ENCODE measurements at regions not wholly inside any gene's neighbourhood (a gene's known extent, or its start where the extent isn't known, plus 50 kb on each side); places are given as distances from the start of the nearest gene placed in this dataset.

- Mint-ChIP-seq H3K27me3 (peaks cover 10% of the 10 kb centered on the region), H3K4me1 (no peaks in the 10 kb centered on the region), H3K4me3 (no peak overlapping the region), H3K9me3 (no peaks in the 10 kb centered on the region), H3K27ac (no peak overlapping the region), H3K36me3 (no peaks in the 10 kb centered on the region)
- ATAC-seq (ENCODE audit: low read depth) (no peak), DNase-seq (no peak)
- POLR2A ChIA-PET = no interaction called here
These were observed 77.5 kb upstream of the ASB18 start for GRCh38 chr2:236341721-236342120.

DNA sequence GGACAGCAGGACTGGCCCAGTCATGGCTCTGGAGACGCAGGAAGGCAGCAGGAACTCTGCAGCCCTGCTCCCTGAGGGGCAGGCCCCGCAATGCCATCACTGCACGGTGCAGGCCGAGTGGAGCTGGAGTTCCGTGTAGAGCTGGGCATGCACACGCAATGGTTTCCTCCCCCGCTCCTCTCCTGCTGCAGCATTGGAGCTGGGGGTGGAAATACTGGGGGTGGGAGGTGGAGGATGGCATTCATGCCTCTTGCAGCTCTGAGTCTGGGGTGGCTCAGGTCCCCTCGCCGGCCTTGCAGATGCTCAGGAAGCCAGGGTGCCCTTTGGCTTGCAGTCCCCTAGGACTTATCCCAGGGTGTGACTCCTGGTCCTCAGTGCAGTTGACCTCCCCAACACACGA is 78.3 kb upstream of the ASB18 start:
- H3K9me3 Mint-ChIP-seq = no peaks in the 10 kb centered on the region
- POLR2A ChIA-PET = no interaction called here
- H3K27ac Mint-ChIP-seq = no peak overlapping the region
- no peaks in the 10 kb centered on the region for H3K36me3 Mint-ChIP-seq
- ATAC-seq (ENCODE audit: low read depth) (no peak), DNase-seq (no peak)
- H3K4me3 Mint-ChIP-seq = no peak overlapping the region
- H3K4me1 Mint-ChIP-seq = no peaks in the 10 kb centered on the region
- H3K27me3 Mint-ChIP-seq = peaks cover 10% of the 10 kb centered on the region

DNA sequence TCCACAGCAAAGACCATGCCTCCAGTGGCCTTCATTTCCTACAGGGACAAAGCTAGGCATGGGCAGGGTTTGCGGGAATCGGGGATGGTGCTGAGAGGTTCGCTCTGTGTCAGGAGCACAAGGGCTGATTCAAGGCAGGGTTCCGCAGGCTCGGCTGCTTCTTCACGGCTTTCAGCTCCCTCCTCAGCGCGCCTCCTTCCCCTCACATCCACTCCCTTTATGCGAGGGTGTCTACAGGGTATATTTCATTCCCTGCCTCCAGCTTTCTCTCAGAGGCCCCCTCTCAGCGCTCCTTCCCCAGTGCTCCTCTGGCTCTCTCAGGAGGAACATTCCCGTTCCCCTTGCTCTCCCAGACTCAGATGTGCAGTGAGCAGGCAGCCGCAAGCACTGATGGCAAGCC is 78.7 kb upstream of the ASB18 start:
- Mint-ChIP-seq H3K27ac (no peak overlapping the region), H3K27me3 (peaks cover 11% of the 10 kb centered on the region), H3K9me3 (no peaks in the 10 kb centered on the region), H3K4me3 (no peak overlapping the region), H3K4me1 (no peaks in the 10 kb centered on the region), H3K36me3 (no peaks in the 10 kb centered on the region)
- DNase-seq (no peak), ATAC-seq (ENCODE audit: low read depth) (no peak)
- POLR2A ChIA-PET = no interaction called here

GRCh38 chr2:236343400-236344161 is 79.4 kb upstream of the ASB18 start:
- no peak for DNase-seq
- Mint-ChIP-seq H3K27me3 (peaks cover 9% of the 10 kb centered on the region), H3K27ac (no peak overlapping the region), H3K9me3 (no peaks in the 10 kb centered on the region), H3K4me3 (no peak overlapping the region), H3K36me3 (no peaks in the 10 kb centered on the region), H3K4me1 (no peaks in the 10 kb centered on the region)
- POLR2A ChIA-PET = no interaction called here
- no peak for ATAC-seq (ENCODE audit: low read depth)

- POLR2A ChIA-PET = no interaction called here
- DNase-seq (no peak), ATAC-seq (ENCODE audit: low read depth) (no peak)
- Mint-ChIP-seq H3K4me3 (no peak overlapping the region), H3K36me3 (no peaks in the 10 kb centered on the region), H3K27me3 (peaks cover 2% of the 10 kb centered on the region), H3K27ac (no peak overlapping the region), H3K4me1 (no peaks in the 10 kb centered on the region), H3K9me3 (no peaks in the 10 kb centered on the region)
These were observed 80.2 kb upstream of the ASB18 start for GRCh38 chr2:236344446-236344845.

DNA sequence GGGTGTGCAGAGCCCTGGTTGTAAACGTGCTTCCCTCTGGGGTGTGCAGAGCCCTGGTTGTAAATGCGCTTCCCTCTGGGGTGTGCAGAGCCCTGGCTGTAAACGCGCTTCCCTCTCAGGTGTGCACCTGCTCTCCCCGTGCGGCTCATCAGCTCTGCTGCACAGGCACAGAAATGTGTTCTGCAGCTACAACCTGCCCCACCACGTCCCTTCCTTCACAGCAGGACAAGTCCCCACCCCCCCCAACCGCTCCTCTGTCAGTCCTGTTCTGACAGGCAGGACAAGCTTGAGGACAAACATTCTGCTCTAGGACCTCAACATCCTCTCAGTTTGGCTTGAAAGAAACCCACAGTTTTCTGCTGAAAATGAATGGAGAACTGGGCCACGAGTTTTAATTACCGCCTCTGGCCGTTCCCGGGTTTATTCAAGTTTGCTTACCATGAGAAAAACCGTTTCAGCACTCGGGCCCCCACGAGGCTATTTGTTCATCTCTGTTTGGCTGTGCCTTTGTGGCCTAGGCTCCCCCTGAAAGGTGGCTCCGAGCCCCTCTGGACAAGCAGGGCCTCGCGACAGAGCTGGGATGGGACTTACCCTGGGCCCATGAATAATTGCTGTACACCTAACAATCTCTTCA is 81.0 kb upstream of the ASB18 start:
- Mint-ChIP-seq H3K4me1 (no peaks in the 10 kb centered on the region), H3K27me3 (peaks cover 2% of the 10 kb centered on the region), H3K9me3 (no peaks in the 10 kb centered on the region), H3K36me3 (no peaks in the 10 kb centered on the region), H3K27ac (no peak overlapping the region), H3K4me3 (no peak overlapping the region)
- DNase-seq (no peak), ATAC-seq (ENCODE audit: low read depth) (no peak)
- POLR2A ChIA-PET = no interaction called here

DNA sequence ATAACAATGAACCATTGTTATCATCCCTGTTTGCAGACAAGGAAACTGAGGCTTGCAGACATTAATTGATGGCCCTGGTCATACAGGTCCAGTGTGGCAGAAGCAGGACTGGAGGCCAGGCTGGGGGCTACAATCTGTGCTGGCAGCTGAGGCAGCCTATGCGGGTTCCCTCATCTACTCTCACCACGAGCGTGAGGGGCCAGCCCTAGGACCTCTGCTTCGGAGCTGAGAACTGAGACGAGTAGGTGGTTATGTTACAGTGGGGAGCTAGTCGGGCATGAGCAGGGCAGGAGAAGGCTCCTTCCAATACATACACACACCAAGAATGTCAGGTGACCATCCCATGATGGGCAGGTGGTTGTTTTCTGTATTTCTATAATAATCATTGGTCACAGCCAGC is 82.2 kb upstream of the ASB18 start:
- DNase-seq = no peak
- H3K36me3 Mint-ChIP-seq = no peaks in the 10 kb centered on the region
- H3K27me3 Mint-ChIP-seq = peaks cover 2% of the 10 kb centered on the region
- no peak overlapping the region for H3K4me3 Mint-ChIP-seq
- ATAC-seq (ENCODE audit: low read depth) = no peak
- no peaks in the 10 kb centered on the region for H3K9me3 Mint-ChIP-seq
- POLR2A ChIA-PET = no interaction called here
- no peaks in the 10 kb centered on the region for H3K4me1 Mint-ChIP-seq
- H3K27ac Mint-ChIP-seq = no peak overlapping the region

DNA sequence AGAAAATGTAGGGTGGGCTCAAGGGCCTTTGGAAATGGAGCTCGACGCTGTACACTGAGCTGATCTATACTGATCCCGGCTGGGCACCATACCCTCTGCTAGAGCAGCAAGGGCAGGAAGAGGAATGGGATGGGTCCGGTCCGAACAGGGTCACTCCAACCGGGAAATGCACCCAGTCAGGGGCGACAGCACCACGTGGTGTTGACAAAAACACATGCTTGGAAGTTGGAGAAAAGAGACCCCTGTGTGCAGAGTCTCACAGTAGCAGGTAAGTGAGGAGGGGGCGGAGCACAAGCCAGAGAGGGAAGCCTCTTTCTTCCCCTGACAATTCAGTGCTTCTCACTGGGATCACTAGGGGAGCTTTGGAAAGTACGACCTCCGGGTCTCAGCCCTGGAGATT is 84.1 kb upstream of the ASB18 start:
- DNase-seq (no peak), ATAC-seq (ENCODE audit: low read depth) (no peak)
- POLR2A ChIA-PET = no interaction called here
- Mint-ChIP-seq H3K27ac (no peak overlapping the region), H3K9me3 (no peaks in the 10 kb centered on the region), H3K4me1 (peaks cover 2% of the 10 kb centered on the region), H3K36me3 (no peaks in the 10 kb centered on the region), H3K27me3 (peaks cover 2% of the 10 kb centered on the region), H3K4me3 (no peak overlapping the region)

DNA sequence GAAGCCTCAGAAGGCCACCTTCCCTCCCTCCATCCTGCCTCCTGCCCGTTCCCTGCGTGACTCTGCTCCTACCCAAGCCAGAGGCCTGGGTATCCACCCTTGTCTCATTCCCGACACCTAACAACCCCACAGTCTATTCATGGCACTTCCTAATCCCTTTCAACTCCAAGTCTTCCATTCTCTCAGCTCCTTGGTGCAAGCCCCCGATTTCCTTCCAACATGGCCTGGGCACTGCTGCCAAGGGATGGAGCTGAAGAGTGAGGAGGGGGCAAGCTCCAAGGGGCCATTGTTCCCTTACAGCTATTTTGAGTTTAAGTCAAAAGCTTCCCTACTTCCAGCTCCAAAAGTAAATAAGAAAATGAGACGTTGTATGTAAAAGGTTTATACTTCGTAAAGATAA is 84.8 kb upstream of the ASB18 start:
- ATAC-seq (ENCODE audit: low read depth) (no peak), DNase-seq (no peak)
- Mint-ChIP-seq H3K27ac (no peak overlapping the region), H3K27me3 (peaks cover 2% of the 10 kb centered on the region), H3K4me3 (no peak overlapping the region), H3K36me3 (no peaks in the 10 kb centered on the region), H3K4me1 (peaks cover 2% of the 10 kb centered on the region), H3K9me3 (no peaks in the 10 kb centered on the region)
- POLR2A ChIA-PET = no interaction called here

GRCh38 chr2:236350426-236350825 is 86.2 kb upstream of the ASB18 start:
- no peak for ATAC-seq (ENCODE audit: low read depth)
- Mint-ChIP-seq H3K27me3 (peaks cover 2% of the 10 kb centered on the region), H3K4me3 (no peak overlapping the region), H3K27ac (no peak overlapping the region), H3K36me3 (no peaks in the 10 kb centered on the region), H3K4me1 (peaks cover 2% of the 10 kb centered on the region), H3K9me3 (no peaks in the 10 kb centered on the region)
- POLR2A ChIA-PET = no interaction called here
- DNase-seq = no peak

- Mint-ChIP-seq H3K27ac (no peak overlapping the region), H3K36me3 (no peaks in the 10 kb centered on the region), H3K9me3 (no peaks in the 10 kb centered on the region), H3K4me3 (no peak overlapping the region), H3K27me3 (peaks cover 4% of the 10 kb centered on the region), H3K4me1 (peaks cover 2% of the 10 kb centered on the region)
- DNase-seq (no peak), ATAC-seq (ENCODE audit: low read depth) (no peak)
- POLR2A ChIA-PET = no interaction called here
These were observed 87.8 kb upstream of the ASB18 start for GRCh38 chr2:236351966-236352525.

GRCh38 chr2:236352761-236353593 is 88.8 kb upstream of the ASB18 start:
- H3K4me1 Mint-ChIP-seq = peaks cover 2% of the 10 kb centered on the region
- H3K27me3 Mint-ChIP-seq = peaks cover 3% of the 10 kb centered on the region
- no peak overlapping the region for H3K4me3 Mint-ChIP-seq
- no peak overlapping the region for H3K27ac Mint-ChIP-seq
- peak; percentile 40 for ATAC-seq (ENCODE audit: low read depth)
- H3K36me3 Mint-ChIP-seq = no peaks in the 10 kb centered on the region
- POLR2A ChIA-PET = no interaction called here
- DNase-seq = no peak
- H3K9me3 Mint-ChIP-seq = no peaks in the 10 kb centered on the region

DNA sequence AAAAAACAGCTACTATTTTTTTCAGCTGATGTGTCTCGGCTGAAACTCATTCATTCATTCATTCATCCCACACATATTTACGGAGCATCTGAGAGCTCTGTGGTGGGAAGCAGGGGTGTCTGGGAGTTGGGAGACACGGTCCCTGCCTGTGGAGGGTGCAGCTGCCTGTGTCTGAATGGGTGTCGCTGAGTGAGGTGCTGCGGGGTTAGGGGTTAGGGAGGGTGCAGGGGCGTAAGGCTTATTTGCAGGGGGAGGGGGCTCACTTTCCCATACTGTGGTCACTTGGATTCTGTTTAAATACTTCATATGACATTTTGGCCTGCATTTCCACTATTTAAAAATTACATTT is 89.4 kb upstream of the ASB18 start:
- ATAC-seq (ENCODE audit: low read depth) (no peak), DNase-seq (no peak)
- Mint-ChIP-seq H3K4me1 (peaks cover 2% of the 10 kb centered on the region), H3K27me3 (peaks cover 2% of the 10 kb centered on the region), H3K9me3 (no peaks in the 10 kb centered on the region), H3K36me3 (no peaks in the 10 kb centered on the region), H3K27ac (no peak overlapping the region), H3K4me3 (no peak overlapping the region)
- POLR2A ChIA-PET = no interaction called here
